ENCODE measurements at regions not wholly inside any gene's neighbourhood (a gene's known extent, or its start where the extent isn't known, plus 50 kb on each side); places are given as distances from the start of the nearest gene placed in this dataset.
"Not testable (repeated sequence)": the region's sequence is repeated elsewhere in the genome, so short reads cannot be mapped to it uniquely, and the experiment has no call there.

DNA sequence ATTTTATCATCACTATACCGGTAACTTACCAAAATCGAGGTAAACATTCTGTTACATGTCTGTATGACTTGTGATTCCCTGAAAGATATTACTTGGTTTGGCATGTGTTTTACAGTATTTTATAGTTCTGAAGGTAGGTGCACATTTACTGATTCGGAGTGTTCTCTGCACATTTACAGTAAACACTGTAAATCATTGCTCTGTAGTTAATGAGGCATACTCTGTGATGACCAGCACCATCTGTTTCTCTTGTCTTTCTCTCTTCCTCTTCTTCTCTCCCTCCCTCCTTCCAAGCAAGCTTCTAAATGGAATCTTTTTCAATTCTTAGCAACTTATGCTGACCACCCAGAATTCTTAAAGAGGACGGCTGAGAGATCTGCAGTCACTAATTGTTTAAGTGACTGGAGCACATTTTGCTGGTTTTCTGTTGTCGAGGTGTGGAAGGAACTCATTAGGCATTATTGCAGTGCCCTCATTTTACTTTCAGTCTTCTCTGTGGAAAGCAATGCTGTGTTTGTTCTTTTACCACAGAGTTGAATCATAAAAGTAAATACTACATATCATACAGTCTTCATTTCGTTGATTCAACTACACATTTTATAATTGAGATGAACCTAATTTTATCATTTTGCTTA is 126.5 kb downstream of the UTRN start:
- 72 to 78% methylated on average over 1 to 2 of the region's 6 CpGs for WGBS, 2 experiments (ENCODE audit: insufficient coverage in 2 of 2)
- H3K36me3 ChIP-seq (ENCODE audit: control insufficient read depth, insufficient read depth, low read length), result no peaks in the 10 kb centered on the region
- no peaks in the 10 kb centered on the region for H3K9me3 ChIP-seq (ENCODE audit: control insufficient read depth, low read length)
- no peak overlapping the region for H3K27ac ChIP-seq (ENCODE audit: low read depth, low read length, severe bottlenecking)
- H3K4me1 ChIP-seq (ENCODE audit: control insufficient read depth, insufficient read depth, low read length, poor library complexity, severe bottlenecking), result no peaks in the 10 kb centered on the region
- no peak overlapping the region for H3K4me3 ChIP-seq (ENCODE audit: extremely low read depth, insufficient read depth, low read length, poor library complexity, severe bottlenecking)

DNA sequence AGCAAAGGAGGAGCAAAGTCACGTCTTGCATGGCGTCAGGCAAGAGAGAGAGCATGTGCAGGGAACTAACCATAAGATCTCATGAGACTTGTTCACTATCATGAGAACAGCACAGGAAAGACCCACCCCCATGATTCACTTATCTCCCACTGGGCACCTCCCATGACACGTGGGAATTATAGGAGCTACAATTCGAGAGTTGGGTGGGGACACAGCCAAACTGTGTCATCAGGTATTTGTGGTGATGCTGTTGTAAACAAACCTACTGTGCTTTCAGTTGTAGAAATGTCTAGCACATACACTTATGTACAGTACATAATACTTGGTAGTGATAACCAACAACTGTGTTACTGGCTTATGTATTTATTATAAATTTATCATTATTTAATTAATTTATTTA is 128.3 kb downstream of the UTRN start:
- Histone ChIP-seq H3K4me1 (ENCODE audit: control insufficient read depth, insufficient read depth, low read length, poor library complexity, severe bottlenecking) (no peaks in the 10 kb centered on the region), H3K4me3 (ENCODE audit: extremely low read depth, insufficient read depth, low read length, poor library complexity, severe bottlenecking) (no peak overlapping the region), H3K27ac (ENCODE audit: low read depth, low read length, severe bottlenecking) (no peak overlapping the region), H3K9me3 (ENCODE audit: control insufficient read depth, low read length) (no peaks in the 10 kb centered on the region), H3K36me3 (ENCODE audit: control insufficient read depth, insufficient read depth, low read length) (no peaks in the 10 kb centered on the region)
- 79 to 92% methylated on average over 2 of the region's 4 CpGs for WGBS, 2 experiments (ENCODE audit: insufficient coverage in 2 of 2)

DNA sequence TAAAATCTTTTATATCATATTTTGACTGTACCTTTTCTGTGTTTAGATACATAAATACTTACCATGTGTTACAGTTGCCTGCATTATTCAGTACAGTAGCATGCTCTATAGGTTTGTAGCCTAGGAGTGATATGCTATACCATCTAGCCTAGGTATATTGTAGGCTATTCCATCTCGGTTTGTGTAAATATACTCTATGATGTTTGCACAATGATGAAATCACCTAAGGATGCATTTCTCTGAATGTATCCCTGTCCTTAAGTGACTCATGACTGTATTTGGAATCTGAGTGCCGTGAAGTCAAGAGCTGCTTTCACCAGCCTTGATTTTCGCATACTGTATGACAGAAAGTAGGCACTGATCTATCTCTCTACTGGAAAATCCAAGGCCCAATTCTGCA is 129.9 kb downstream of the UTRN start:
- Histone ChIP-seq H3K4me1 (ENCODE audit: control insufficient read depth, insufficient read depth, low read length, poor library complexity, severe bottlenecking) (no peaks in the 10 kb centered on the region), H3K9me3 (ENCODE audit: control insufficient read depth, low read length) (no peaks in the 10 kb centered on the region), H3K36me3 (ENCODE audit: control insufficient read depth, insufficient read depth, low read length) (no peaks in the 10 kb centered on the region), H3K4me3 (ENCODE audit: extremely low read depth, insufficient read depth, low read length, poor library complexity, severe bottlenecking) (no peak overlapping the region), H3K27ac (ENCODE audit: low read depth, low read length, severe bottlenecking) (no peak overlapping the region)
- WGBS, 2 experiments (ENCODE audit: insufficient coverage in 2 of 2), result 86 to 93% methylated on average over 2 to 3 of the region's 3 CpGs

DNA sequence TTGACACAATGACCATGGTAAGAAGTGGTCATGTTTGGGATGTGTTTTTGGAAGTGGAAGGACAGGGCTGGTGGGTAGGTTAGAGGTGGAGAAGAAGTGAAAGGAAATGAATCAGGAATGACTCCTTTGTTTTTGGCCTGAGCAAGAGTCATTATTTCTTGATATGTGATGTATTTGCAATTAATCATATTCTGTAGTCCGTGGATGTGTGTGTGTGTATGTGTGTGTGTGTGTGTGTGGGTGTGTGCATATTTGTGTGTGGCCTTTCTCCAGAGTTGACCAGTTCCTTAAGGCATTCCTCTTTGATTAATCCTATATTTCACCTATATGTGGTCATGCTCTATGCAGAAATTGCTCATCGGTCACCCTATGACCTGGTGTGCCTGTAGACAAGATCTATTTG is 130.7 kb downstream of the UTRN start:
- H3K4me1 ChIP-seq (ENCODE audit: control insufficient read depth, insufficient read depth, low read length, poor library complexity, severe bottlenecking), result no peaks in the 10 kb centered on the region
- H3K36me3 ChIP-seq (ENCODE audit: control insufficient read depth, insufficient read depth, low read length), result no peaks in the 10 kb centered on the region
- no peak overlapping the region for H3K4me3 ChIP-seq (ENCODE audit: extremely low read depth, insufficient read depth, low read length, poor library complexity, severe bottlenecking)
- no peak overlapping the region for H3K27ac ChIP-seq (ENCODE audit: low read depth, low read length, severe bottlenecking)
- no CpG with 5 or more reads among the region's 2 CpGs for WGBS, 2 experiments (ENCODE audit: insufficient coverage in 2 of 2)
- H3K9me3 ChIP-seq (ENCODE audit: control insufficient read depth, low read length), result no peaks in the 10 kb centered on the region

DNA sequence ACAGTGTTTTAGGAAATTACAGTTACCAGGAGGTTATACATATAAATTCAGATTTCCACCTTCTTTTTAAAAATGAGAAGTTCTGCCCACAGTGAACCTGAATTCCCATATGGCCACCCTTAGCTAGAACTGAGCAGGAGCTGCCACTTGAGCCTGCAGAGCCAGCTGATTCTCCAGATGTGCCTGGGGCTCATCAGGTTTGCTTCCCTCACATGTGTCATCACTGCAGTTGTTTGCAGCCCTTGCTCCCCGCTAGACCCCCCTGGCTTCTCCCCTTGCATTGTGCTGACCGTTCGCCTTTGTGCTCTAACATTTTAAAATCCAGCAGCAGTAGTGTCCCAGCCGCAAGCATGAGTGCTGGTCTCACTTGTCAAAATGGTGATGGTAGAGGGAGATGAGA is 131.1 kb downstream of the UTRN start:
- H3K9me3 ChIP-seq (ENCODE audit: control insufficient read depth, low read length), result no peaks in the 10 kb centered on the region
- no peaks in the 10 kb centered on the region for H3K36me3 ChIP-seq (ENCODE audit: control insufficient read depth, insufficient read depth, low read length)
- no peaks in the 10 kb centered on the region for H3K4me1 ChIP-seq (ENCODE audit: control insufficient read depth, insufficient read depth, low read length, poor library complexity, severe bottlenecking)
- 100% methylated on average over 1 to 2 of the region's 4 CpGs for WGBS, 2 experiments (ENCODE audit: insufficient coverage in 2 of 2)
- no peak overlapping the region for H3K27ac ChIP-seq (ENCODE audit: low read depth, low read length, severe bottlenecking)
- no peak overlapping the region for H3K4me3 ChIP-seq (ENCODE audit: extremely low read depth, insufficient read depth, low read length, poor library complexity, severe bottlenecking)

DNA sequence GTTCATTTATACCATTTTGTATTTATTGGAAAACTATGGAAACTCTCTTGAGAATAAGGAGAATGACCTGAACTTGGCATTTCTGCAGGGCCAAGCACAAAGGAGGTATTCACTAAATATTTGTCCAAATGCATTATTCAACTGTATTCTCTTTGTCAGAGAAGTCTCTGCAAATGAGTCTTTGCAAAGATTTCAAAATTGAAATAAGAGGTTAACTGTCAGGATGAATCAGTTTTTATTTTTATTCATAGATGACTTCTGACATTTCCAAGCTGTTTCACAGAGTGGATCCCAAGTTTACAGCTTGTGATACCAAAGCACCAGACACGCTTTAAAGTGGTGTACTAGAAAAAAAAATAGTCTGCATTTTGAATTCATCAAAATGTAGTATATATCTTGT is 131.6 kb downstream of the UTRN start:
- Histone ChIP-seq H3K27ac (ENCODE audit: low read depth, low read length, severe bottlenecking) (no peak overlapping the region), H3K36me3 (ENCODE audit: control insufficient read depth, insufficient read depth, low read length) (no peaks in the 10 kb centered on the region), H3K4me1 (ENCODE audit: control insufficient read depth, insufficient read depth, low read length, poor library complexity, severe bottlenecking) (no peaks in the 10 kb centered on the region), H3K4me3 (ENCODE audit: extremely low read depth, insufficient read depth, low read length, poor library complexity, severe bottlenecking) (no peak overlapping the region), H3K9me3 (ENCODE audit: control insufficient read depth, low read length) (no peaks in the 10 kb centered on the region)
- no CpG with 5 or more reads among the region's 1 CpG for WGBS, 2 experiments (ENCODE audit: insufficient coverage in 2 of 2)

DNA sequence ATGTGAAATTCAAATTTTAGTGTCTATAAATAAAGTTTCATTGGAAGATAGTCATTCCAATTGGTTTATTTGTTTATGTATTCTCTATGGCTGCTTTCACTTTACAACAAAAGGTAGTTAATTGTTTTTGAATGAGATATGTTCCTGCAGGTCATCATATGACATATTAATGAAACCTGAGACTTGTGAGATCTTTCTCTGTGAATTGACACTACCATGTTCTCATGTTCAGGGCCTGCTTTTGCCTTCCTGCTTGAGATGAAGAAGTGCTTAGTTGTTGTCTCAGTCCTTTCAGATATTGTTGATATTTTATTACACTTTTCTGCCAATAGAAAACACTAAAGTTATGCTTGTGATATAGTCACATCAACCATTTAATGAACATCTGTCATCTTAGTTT is 132.5 kb downstream of the UTRN start:
- Histone ChIP-seq H3K36me3 (ENCODE audit: control insufficient read depth, insufficient read depth, low read length) (no peaks in the 10 kb centered on the region), H3K9me3 (ENCODE audit: control insufficient read depth, low read length) (no peaks in the 10 kb centered on the region), H3K27ac (ENCODE audit: low read depth, low read length, severe bottlenecking) (no peak overlapping the region), H3K4me1 (ENCODE audit: control insufficient read depth, insufficient read depth, low read length, poor library complexity, severe bottlenecking) (no peaks in the 10 kb centered on the region), H3K4me3 (ENCODE audit: extremely low read depth, insufficient read depth, low read length, poor library complexity, severe bottlenecking) (no peak overlapping the region)

DNA sequence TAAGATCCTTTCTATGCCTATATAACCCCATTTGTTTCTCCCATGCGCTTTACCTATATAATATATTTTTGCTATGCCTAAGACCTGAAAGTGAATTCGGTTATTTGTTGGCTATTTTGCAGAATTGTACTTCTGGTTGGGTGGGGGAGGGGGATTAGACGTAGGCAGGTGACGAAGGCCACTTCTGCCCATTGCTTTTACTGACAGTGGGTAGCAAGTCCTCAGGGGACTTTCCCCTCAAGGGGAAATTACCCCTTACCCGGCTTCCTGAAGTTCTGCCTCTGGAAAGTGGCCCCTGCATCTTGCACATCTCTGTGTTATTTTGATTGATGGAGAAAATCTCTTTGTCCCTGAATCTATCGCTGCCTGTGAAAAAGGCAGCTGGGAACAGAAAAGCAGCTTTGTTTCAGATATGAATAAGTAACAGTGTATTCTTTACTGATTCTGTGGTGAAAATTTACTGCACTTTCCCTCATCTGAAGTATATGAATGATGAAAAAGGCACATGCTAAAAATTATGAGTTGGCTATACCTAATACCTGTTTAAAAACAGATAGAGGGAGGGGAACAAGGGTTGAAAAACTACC is 133.9 kb downstream of the UTRN start:
- peaks cover 2% of the 10 kb centered on the region for H3K4me1 ChIP-seq (ENCODE audit: control insufficient read depth, insufficient read depth, low read length, poor library complexity, severe bottlenecking)
- no peaks in the 10 kb centered on the region for H3K9me3 ChIP-seq (ENCODE audit: control insufficient read depth, low read length)
- peaks cover 6% of the 10 kb centered on the region for H3K36me3 ChIP-seq (ENCODE audit: control insufficient read depth, insufficient read depth, low read length)
- 100% methylated on average over 1 of the region's 6 CpGs for WGBS, 2 experiments (ENCODE audit: insufficient coverage in 2 of 2)
- no peak overlapping the region for H3K4me3 ChIP-seq (ENCODE audit: extremely low read depth, insufficient read depth, low read length, poor library complexity, severe bottlenecking)
- H3K27ac ChIP-seq (ENCODE audit: low read depth, low read length, severe bottlenecking), result no peak overlapping the region

DNA sequence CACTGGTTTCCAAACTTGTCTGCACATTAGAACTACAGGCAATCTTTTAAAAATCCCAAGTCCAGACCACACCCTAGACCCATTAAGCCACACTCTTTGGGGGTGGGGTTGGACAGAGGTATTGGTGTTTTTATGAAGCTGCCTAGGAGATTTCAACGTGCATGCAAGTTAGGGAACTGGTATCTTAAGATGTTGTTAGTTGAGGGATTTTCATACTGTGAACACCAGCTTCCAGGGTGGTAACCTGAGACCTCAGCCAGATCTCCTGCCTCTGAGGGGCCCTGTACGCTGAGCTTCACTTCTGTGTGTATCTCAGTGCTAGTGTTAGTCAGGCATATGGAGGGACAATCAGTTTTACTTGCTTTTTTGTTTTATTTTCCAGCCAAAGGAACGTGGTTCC is 138.0 kb downstream of the UTRN start:
- Histone ChIP-seq H3K36me3 (ENCODE audit: control insufficient read depth, insufficient read depth, low read length) (peaks cover 20% of the 10 kb centered on the region), H3K4me1 (ENCODE audit: control insufficient read depth, insufficient read depth, low read length, poor library complexity, severe bottlenecking) (peaks cover 2% of the 10 kb centered on the region), H3K4me3 (ENCODE audit: extremely low read depth, insufficient read depth, low read length, poor library complexity, severe bottlenecking) (no peak overlapping the region), H3K27ac (ENCODE audit: low read depth, low read length, severe bottlenecking) (no peak overlapping the region), H3K9me3 (ENCODE audit: control insufficient read depth, low read length) (no peaks in the 10 kb centered on the region)
- WGBS, 2 experiments (ENCODE audit: insufficient coverage in 2 of 2), result 55 to 57% methylated on average over 2 to 3 of the region's 3 CpGs

DNA sequence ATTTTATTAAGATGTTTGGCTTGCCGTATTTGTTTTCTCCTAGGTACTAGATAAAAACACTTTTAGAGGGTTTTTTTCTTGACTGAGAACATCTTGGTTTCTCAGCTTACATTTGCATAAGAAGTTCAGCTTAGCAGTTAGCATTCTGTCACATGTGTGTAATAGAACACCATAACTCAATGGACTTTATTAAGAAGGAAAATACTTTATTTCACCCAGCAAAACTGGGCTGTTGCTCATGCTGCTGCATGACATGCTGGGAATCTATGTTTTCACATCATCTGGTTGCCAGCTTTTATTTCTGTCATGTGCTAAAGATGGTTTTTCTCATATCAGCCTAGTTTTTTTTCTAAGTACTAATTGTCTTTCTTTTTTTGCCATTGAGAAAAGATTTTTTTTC is 144.6 kb downstream of the UTRN start:
- no CpG with 5 or more reads among the region's 1 CpG for WGBS, 2 experiments (ENCODE audit: insufficient coverage in 2 of 2)
- no peaks in the 10 kb centered on the region for H3K9me3 ChIP-seq (ENCODE audit: control insufficient read depth, low read length)
- no peak overlapping the region for H3K4me3 ChIP-seq (ENCODE audit: extremely low read depth, insufficient read depth, low read length, poor library complexity, severe bottlenecking)
- peaks cover 30% of the 10 kb centered on the region for H3K36me3 ChIP-seq (ENCODE audit: control insufficient read depth, insufficient read depth, low read length)
- H3K27ac ChIP-seq (ENCODE audit: low read depth, low read length, severe bottlenecking), result no peak overlapping the region
- peaks cover 2% of the 10 kb centered on the region for H3K4me1 ChIP-seq (ENCODE audit: control insufficient read depth, insufficient read depth, low read length, poor library complexity, severe bottlenecking)

DNA sequence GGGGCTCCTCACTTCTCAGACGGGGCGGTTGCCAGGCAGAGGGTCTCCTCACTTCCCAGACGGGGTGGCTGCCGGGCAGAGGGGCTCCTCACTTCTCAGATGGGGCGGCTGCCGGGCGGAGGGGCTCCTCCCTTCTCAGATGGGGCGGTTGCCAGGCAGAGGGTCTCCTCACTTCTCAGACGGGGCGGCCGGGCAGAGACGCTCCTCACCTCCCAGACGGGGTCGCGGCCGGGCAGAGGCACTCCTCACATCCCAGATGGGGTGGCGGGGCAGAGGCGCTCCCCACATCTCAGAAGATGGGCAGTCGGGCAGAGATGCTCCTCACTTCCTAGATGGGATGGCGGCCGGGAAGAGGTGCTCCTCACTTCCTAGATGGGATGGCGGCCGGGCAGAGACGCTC is 148.3 kb downstream of the UTRN start:
- H3K27ac ChIP-seq (ENCODE audit: low read depth, low read length, severe bottlenecking); H3K4me1 ChIP-seq (ENCODE audit: control insufficient read depth, insufficient read depth, low read length, poor library complexity, severe bottlenecking); H3K9me3 ChIP-seq (ENCODE audit: control insufficient read depth, low read length); H3K4me3 ChIP-seq (ENCODE audit: extremely low read depth, insufficient read depth, low read length, poor library complexity, severe bottlenecking): not testable (repeated sequence)
- WGBS, 2 experiments (ENCODE audit: insufficient coverage in 2 of 2), result 94 to 100% methylated on average over 6 to 7 of the region's 24 CpGs
- peaks cover 47% of the 10 kb centered on the region for H3K36me3 ChIP-seq (ENCODE audit: control insufficient read depth, insufficient read depth, low read length)
